HEK293T (cell line): ENCODE measurements at regions not wholly inside any gene's neighbourhood (a gene's known extent, or its start where the extent isn't known, plus 50 kb on each side); places are given as distances from the start of the nearest gene placed in this dataset.
"Not testable (repeated sequence)": the region's sequence is repeated elsewhere in the genome, so short reads cannot be mapped to it uniquely, and the experiment has no call there.

Experiments used
- CTCF ChIA-PET: fragments of 350-600 bp; formaldehyde crosslinking; extraction: SDS; loops from one replicate; lab custom pipeline; 2021; ENCODE audit warnings: antibody characterized with exemption, inconsistent platforms; lab: Yijun Ruan, JAX
- POLR2A ChIA-PET: fragments of 350-600 bp; formaldehyde crosslinking; extraction: SDS; loops from one replicate; lab custom pipeline; 2020; ENCODE audit warnings: antibody characterized with exemption, inconsistent platforms; lab: Yijun Ruan, JAX
- DNase-seq: peaks from one replicate; pipeline ENCODE4 v3.0.0; 2012; ENCODE audit warnings: mixed read lengths; ENCODE audit errors: extremely low spot score
- ARNT ChIP-seq: fragments of 450-650 bp; IDR thresholded peaks from 2 replicates; pipeline ENCODE4 v1.6.1; 2017; ENCODE audit warnings: mild to moderate bottlenecking
- BHLHE40 ChIP-seq: fragments of 450-650 bp; IDR thresholded peaks from 2 replicates; pipeline ENCODE4 v1.6.1; 2016; ENCODE audit warnings: mild to moderate bottlenecking, moderate library complexity, borderline replicate concordance
- CTBP1 ChIP-seq: fragments of 450-650 bp; IDR thresholded peaks from 2 replicates; pipeline ENCODE4 v1.6.1; 2016; ENCODE audit warnings: borderline replicate concordance
- ELF4 ChIP-seq: fragments of 450-650 bp; IDR thresholded peaks from 2 replicates; pipeline ENCODE4 v1.6.1; 2017; ENCODE audit warnings: antibody characterized with exemption
- FOXA1 ChIP-seq: fragments of 450-650 bp; IDR thresholded peaks from 2 replicates; pipeline ENCODE4 v1.6.1; 2016; ENCODE audit warnings: mild to moderate bottlenecking
- FOXK2 ChIP-seq: fragments of 450-650 bp; IDR thresholded peaks from 2 replicates; pipeline ENCODE4 v1.6.1; 2016; ENCODE audit warnings: mild to moderate bottlenecking
- FOXM1 ChIP-seq: fragments of 450-650 bp; IDR thresholded peaks from 2 replicates; pipeline ENCODE4 v1.6.1; 2017; ENCODE audit warnings: mild to moderate bottlenecking, borderline replicate concordance
- HDGF ChIP-seq: fragments of 450-650 bp; IDR thresholded peaks from 2 replicates; pipeline ENCODE4 v1.6.1; 2017; ENCODE audit warnings: antibody characterized with exemption, borderline replicate concordance
- L3MBTL2 ChIP-seq: fragments of 450-650 bp; conservative IDR thresholded peaks from 2 replicates; pipeline ENCODE4 v1.6.1; 2016; ENCODE audit warnings: mild to moderate bottlenecking
- LEF1 ChIP-seq: fragments of 450-650 bp; IDR thresholded peaks from 2 replicates; pipeline ENCODE4 v1.6.1; 2017; ENCODE audit warnings: mild to moderate bottlenecking, borderline replicate concordance
- NFRKB ChIP-seq: fragments of 450-650 bp; IDR thresholded peaks from 2 replicates; pipeline ENCODE4 v1.6.1; 2016; ENCODE audit warnings: mild to moderate bottlenecking, moderate library complexity
- PKNOX1 ChIP-seq: fragments of 450-650 bp; IDR thresholded peaks from 2 replicates; pipeline ENCODE4 v1.6.1; 2016
- SP1 ChIP-seq: fragments of 450-650 bp; IDR thresholded peaks from 2 replicates; pipeline ENCODE4 v1.6.1; 2017
- SUZ12 ChIP-seq: fragments of 450-650 bp; IDR thresholded peaks from 2 replicates; pipeline ENCODE4 v1.6.1; 2016; ENCODE audit warnings: mild to moderate bottlenecking
- TARDBP ChIP-seq: fragments of 450-650 bp; IDR thresholded peaks from 2 replicates; pipeline ENCODE4 v1.6.1; 2016
- ZNF384 ChIP-seq: fragments of 450-650 bp; IDR thresholded peaks from 2 replicates; pipeline ENCODE4 v1.6.1; 2016

- POLR2A ChIA-PET, result no interaction called here
- CTCF ChIA-PET, result no interaction called here
- no peak for TF ChIP-seq ARNT
- DNase-seq, result no peak
These were observed 285.5 kb upstream of the ANKRD50 start for GRCh38 chr4:124997991-124998390.

- ChIA-PET POLR2A (no interaction called here), CTCF (interaction anchor here (0.9 kb wide), 1 partner anchor 11 kb away, joined by 3 read pairs; no protein-coding TSS in a partner anchor)
- TF ChIP-seq ELF4, result no peak
- TF ChIP-seq ARNT, result no peak
- TF ChIP-seq SUZ12, result no peak
- TF ChIP-seq ZNF384, result no peak
- TF ChIP-seq LEF1, result no peak
- no peak for TF ChIP-seq SP1
- TF ChIP-seq NFRKB, result no peak
- TF ChIP-seq CTBP1, result no peak
- TF ChIP-seq FOXA1, result no peak
- no peak for TF ChIP-seq HDGF
- TF ChIP-seq FOXM1, result no peak
- no peak for DNase-seq
These were observed 284.6 kb upstream of the ANKRD50 start for GRCh38 chr4:124997124-124997523.

- DNase-seq, result no peak
- ChIA-PET CTCF (no interaction called here), POLR2A (no interaction called here)
- no peak for TF ChIP-seq SUZ12
- no peak for TF ChIP-seq FOXK2
- TF ChIP-seq FOXA1, result no peak
- no peak for TF ChIP-seq HDGF
These were observed 281.3 kb upstream of the ANKRD50 start for GRCh38 chr4:124993838-124994237.

GRCh38 chr4:124990398-124990797, 277.9 kb upstream of the ANKRD50 start:
- DNase-seq, result no peak
- ChIA-PET POLR2A (no interaction called here), CTCF (no interaction called here)
- TF ChIP-seq FOXM1 (no peak), BHLHE40 (no peak), ZNF384 (no peak), ELF4 (no peak), FOXK2 (no peak), SUZ12 (no peak)

- no peak for DNase-seq
- TF ChIP-seq FOXA1 (no peak), FOXM1 (no peak), SUZ12 (no peak), HDGF (no peak), LEF1 (no peak), CTBP1 (no peak), TARDBP (no peak), PKNOX1 (no peak), BHLHE40 (no peak), NFRKB (no peak), ZNF384 (no peak), ELF4 (no peak), ARNT (no peak), L3MBTL2 (no peak), SP1 (no peak), FOXK2 (no peak)
- ChIA-PET POLR2A (no interaction called here), CTCF (no interaction called here)
These were observed 267.8 kb upstream of the ANKRD50 start for GRCh38 chr4:124980276-124980752.

GRCh38 chr4:124978536-124978935, 266.0 kb upstream of the ANKRD50 start:
- POLR2A ChIA-PET, DNase-seq, CTCF ChIA-PET: not testable (repeated sequence)

GRCh38 chr4:124977045-124977444, 264.5 kb upstream of the ANKRD50 start:
- CTCF ChIA-PET, result no interaction called here
- TF ChIP-seq FOXA1, result no peak
- peak; percentile 58 for TF ChIP-seq PKNOX1
- no peak for TF ChIP-seq SP1
- DNase-seq, result no peak
- POLR2A ChIA-PET, result no interaction called here

- ChIA-PET CTCF (no interaction called here), POLR2A (no interaction called here)
- no peak for DNase-seq
- no peak for TF ChIP-seq PKNOX1
- no peak for TF ChIP-seq L3MBTL2
- TF ChIP-seq CTBP1, result no peak
- TF ChIP-seq ZNF384, result no peak
- TF ChIP-seq ARNT, result no peak
- TF ChIP-seq LEF1, result no peak
These were observed 261.6 kb upstream of the ANKRD50 start for GRCh38 chr4:124974152-124974551.
